ENCODE measurements at regions not wholly inside any gene's neighbourhood (a gene's known extent, or its start where the extent isn't known, plus 50 kb on each side); places are given as distances from the start of the nearest gene placed in this dataset.

DNA sequence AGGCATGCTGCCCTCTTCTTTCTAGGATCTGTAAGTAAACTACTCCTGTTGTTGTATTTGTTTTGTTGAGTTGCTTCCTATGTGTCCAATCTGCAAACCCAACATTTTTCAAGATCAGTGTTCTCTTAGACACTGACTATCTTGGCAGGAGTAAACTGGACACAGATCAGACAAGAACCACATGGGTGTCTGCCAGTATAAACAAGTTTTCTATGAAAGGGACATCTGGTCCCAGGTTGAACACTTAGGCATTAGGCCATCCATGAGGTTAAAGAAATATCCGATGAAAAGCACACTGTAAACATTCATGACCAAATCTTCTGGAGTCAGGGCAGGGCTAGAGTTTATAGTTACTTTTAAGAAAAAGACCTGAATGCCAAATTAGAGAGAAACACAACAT, 441.8 kb downstream of the NYAP2 start:
- no peak overlapping the region for H3K27ac Mint-ChIP-seq (ENCODE audit: unreplicated experiment)
- no peaks in the 10 kb centered on the region for H3K4me1 Mint-ChIP-seq (ENCODE audit: unreplicated experiment)
- no peaks in the 10 kb centered on the region for H3K36me3 Mint-ChIP-seq (ENCODE audit: unreplicated experiment)
- TF ChIP-seq, protein P1, sequence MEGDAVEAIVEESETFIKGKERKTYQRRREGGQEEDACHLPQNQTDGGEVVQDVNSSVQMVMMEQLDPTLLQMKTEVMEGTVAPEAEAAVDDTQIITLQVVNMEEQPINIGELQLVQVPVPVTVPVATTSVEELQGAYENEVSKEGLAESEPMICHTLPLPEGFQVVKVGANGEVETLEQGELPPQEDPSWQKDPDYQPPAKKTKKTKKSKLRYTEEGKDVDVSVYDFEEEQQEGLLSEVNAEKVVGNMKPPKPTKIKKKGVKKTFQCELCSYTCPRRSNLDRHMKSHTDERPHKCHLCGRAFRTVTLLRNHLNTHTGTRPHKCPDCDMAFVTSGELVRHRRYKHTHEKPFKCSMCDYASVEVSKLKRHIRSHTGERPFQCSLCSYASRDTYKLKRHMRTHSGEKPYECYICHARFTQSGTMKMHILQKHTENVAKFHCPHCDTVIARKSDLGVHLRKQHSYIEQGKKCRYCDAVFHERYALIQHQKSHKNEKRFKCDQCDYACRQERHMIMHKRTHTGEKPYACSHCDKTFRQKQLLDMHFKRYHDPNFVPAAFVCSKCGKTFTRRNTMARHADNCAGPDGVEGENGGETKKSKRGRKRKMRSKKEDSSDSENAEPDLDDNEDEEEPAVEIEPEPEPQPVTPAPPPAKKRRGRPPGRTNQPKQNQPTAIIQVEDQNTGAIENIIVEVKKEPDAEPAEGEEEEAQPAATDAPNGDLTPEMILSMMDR (IDR thresholded peaks at IDR 0.05): no peak
- no peak for DNase-seq (ENCODE audit: extremely low spot score, unreplicated experiment)
- H3K27me3 Mint-ChIP-seq (ENCODE audit: unreplicated experiment): no peaks in the 10 kb centered on the region
- no peak overlapping the region for H3K4me3 Mint-ChIP-seq (ENCODE audit: unreplicated experiment)
- no peaks in the 10 kb centered on the region for H3K9me3 Mint-ChIP-seq (ENCODE audit: unreplicated experiment)

DNA sequence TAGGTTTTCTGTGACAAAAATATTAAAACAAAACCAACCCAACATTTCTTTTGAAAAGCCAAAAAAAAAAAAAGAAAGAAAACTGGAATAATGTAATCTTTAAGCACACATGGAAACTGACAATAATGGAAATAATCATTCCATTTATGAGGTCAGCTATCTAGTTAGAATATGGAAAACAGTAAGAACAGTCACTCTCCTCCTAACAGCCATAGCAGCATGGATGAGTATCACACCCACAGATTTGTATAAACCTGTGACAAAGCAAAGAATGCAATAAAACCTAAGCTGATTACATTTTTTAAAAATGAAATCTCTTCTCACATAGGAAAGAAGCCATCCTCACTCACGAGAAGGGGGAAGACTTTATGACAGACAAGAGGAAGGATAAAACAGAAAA, 437.8 kb downstream of the NYAP2 start:
- H3K9me3 Mint-ChIP-seq (ENCODE audit: unreplicated experiment): no peaks in the 10 kb centered on the region
- TF ChIP-seq, protein P1 (IDR thresholded peaks at IDR 0.05): no peak
- DNase-seq (ENCODE audit: extremely low spot score, unreplicated experiment): no peak
- H3K4me1 Mint-ChIP-seq (ENCODE audit: unreplicated experiment): no peaks in the 10 kb centered on the region
- H3K27ac Mint-ChIP-seq (ENCODE audit: unreplicated experiment): no peak overlapping the region
- H3K27me3 Mint-ChIP-seq (ENCODE audit: unreplicated experiment): no peaks in the 10 kb centered on the region
- H3K4me3 Mint-ChIP-seq (ENCODE audit: unreplicated experiment): no peak overlapping the region
- H3K36me3 Mint-ChIP-seq (ENCODE audit: unreplicated experiment): no peaks in the 10 kb centered on the region

DNA sequence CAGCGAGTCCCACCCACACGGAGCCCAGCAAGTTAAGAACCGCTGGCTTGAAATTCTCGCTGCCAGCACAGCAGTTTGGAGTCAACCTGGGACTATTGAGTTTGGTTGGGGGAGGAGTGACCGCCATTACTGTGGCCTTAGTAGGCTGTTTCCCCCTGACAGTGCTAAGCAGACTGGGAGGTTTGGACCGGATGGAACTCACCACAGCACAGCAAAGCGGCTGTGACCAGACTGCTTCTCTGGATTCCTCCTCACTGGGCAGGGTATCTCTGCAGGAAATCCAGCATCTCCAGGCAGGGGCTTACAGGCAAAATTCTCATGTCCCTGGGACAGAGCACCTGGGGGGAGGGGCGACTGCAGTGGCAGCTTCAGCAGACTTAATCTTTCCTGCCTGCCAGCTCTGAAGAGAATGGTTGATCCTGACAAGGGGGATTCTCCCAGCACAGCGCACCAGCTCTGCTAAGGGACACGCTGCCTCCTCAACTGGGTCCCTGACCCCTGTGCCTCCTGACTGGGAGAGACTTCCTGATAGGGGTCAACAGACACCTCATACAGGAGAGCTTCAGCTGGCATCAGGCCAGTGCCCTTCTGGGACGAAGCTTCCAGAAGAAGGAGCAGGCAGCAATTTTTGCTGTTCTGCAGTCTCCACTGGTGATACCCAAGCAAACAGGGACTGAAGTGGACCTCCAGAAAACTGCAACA, 425.4 kb downstream of the NYAP2 start:
- Mint-ChIP-seq H3K36me3 (ENCODE audit: unreplicated experiment) (no peaks in the 10 kb centered on the region), H3K9me3 (ENCODE audit: unreplicated experiment) (peaks cover 3% of the 10 kb centered on the region), H3K27me3 (ENCODE audit: unreplicated experiment) (peaks cover 3% of the 10 kb centered on the region), H3K4me3 (ENCODE audit: unreplicated experiment) (no peak overlapping the region), H3K4me1 (ENCODE audit: unreplicated experiment) (no peaks in the 10 kb centered on the region), H3K27ac (ENCODE audit: unreplicated experiment) (no peak overlapping the region)
- no peak for DNase-seq (ENCODE audit: extremely low spot score, unreplicated experiment)
- TF ChIP-seq, protein P1 (IDR thresholded peaks at IDR 0.05): no peak

DNA sequence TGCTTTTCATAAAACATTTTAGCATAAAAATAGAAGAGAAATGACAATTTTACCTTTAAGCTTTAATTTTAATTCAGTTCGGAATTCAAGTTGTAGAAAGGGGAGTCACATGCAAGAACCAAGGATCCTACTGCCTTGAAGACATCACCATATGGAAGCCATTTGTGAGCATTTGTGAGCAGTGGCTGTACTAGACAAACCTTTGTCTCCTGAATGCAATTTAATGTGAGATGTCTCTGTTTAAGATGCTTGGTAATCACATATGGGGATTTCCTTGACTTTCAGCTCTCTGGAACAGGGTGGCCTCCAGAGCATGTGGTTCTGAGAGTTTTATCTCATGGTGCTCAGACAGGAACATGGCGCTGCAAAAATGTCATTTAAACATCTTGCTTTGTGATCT, 421.8 kb downstream of the NYAP2 start:
- Mint-ChIP-seq H3K27me3 (ENCODE audit: unreplicated experiment) (no peaks in the 10 kb centered on the region), H3K36me3 (ENCODE audit: unreplicated experiment) (no peaks in the 10 kb centered on the region), H3K9me3 (ENCODE audit: unreplicated experiment) (no peaks in the 10 kb centered on the region), H3K27ac (ENCODE audit: unreplicated experiment) (no peak overlapping the region), H3K4me3 (ENCODE audit: unreplicated experiment) (no peak overlapping the region), H3K4me1 (ENCODE audit: unreplicated experiment) (no peaks in the 10 kb centered on the region)
- TF ChIP-seq, protein P1 (IDR thresholded peaks at IDR 0.05): no peak
- DNase-seq (ENCODE audit: extremely low spot score, unreplicated experiment): no peak

DNA sequence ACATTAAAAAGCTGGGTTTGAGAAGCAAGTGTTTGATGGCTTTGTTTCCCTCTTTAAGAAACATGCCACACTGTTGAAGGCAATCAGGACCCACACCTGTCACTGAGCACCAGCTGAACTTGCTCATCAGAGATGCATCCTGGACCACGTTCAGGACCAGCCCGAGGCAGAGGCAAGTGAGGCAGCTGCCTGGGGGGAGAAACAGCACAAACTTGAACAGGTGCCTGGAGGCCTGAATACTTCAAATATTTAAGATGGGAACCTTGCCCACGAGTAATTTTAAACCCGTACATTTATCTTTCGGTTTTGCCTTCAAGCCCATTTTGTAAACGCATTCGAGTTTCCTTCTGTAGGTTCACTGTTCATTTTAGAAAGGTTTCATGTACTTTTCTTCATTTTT, 421.3 kb downstream of the NYAP2 start:
- Mint-ChIP-seq H3K4me1 (ENCODE audit: unreplicated experiment) (no peaks in the 10 kb centered on the region), H3K27me3 (ENCODE audit: unreplicated experiment) (no peaks in the 10 kb centered on the region), H3K9me3 (ENCODE audit: unreplicated experiment) (no peaks in the 10 kb centered on the region), H3K27ac (ENCODE audit: unreplicated experiment) (no peak overlapping the region), H3K4me3 (ENCODE audit: unreplicated experiment) (no peak overlapping the region), H3K36me3 (ENCODE audit: unreplicated experiment) (no peaks in the 10 kb centered on the region)
- no peak for DNase-seq (ENCODE audit: extremely low spot score, unreplicated experiment)
- TF ChIP-seq, protein P1 (IDR thresholded peaks at IDR 0.05): no peak

Data from osteocyte (in vitro differentiated cells).